MM.1S (cell line): ENCODE measurements at regions not wholly inside any gene's neighbourhood (a gene's known extent, or its start where the extent isn't known, plus 50 kb on each side); places are given as distances from the start of the nearest gene placed in this dataset.

Experiments used
- DNase-seq: peaks from one replicate; pipeline ENCODE4 v3.0.0-alpha.2; 2015
- H2AFZ ChIP-seq: fragments of 300-600 bp; sonication (generic); 2 replicates; pipeline ENCODE4 v1.6.0; 2016; ENCODE audit warnings: antibody characterized with exemption, low read length
- H3F3A ChIP-seq: fragments of 300-600 bp; sonication (generic); 2 replicates; pipeline ENCODE4 v1.6.1; 2016; ENCODE audit warnings: mild to moderate bottlenecking, antibody characterized with exemption, low read length, moderate library complexity, mixed read lengths; ENCODE audit not compliant: insufficient read depth
- H3K27ac ChIP-seq: fragments of 300-600 bp; sonication (generic); 2 replicates; pipeline ENCODE4 v1.5.1; 2016; ENCODE audit warnings: mild to moderate bottlenecking, low read length
- H3K27me3 ChIP-seq: fragments of 300-600 bp; sonication (generic); replicated peaks from 2 replicates; pipeline ENCODE4 v1.6.0; 2016; ENCODE audit warnings: low read length; ENCODE audit not compliant: insufficient read depth
- H3K36me3 ChIP-seq: fragments of 300-600 bp; sonication (generic); replicated peaks from 2 replicates; pipeline ENCODE4 v1.6.1; 2016; ENCODE audit warnings: mild to moderate bottlenecking, low read length, mixed read lengths; ENCODE audit not compliant: insufficient read depth
- H3K4me1 ChIP-seq: fragments of 300-600 bp; sonication (generic); 2 replicates; pipeline ENCODE4 v1.6.1; 2016; ENCODE audit warnings: low read length, mixed read lengths
- H3K4me2 ChIP-seq: fragments of 300-600 bp; sonication (generic); 2 replicates; pipeline ENCODE4 v1.6.0; 2016; ENCODE audit warnings: low read depth, low read length
- H3K4me3 ChIP-seq: fragments of 300-600 bp; sonication (generic); 2 replicates; pipeline ENCODE4 v1.5.1; 2016; ENCODE audit warnings: low read length, mixed read lengths
- H3K79me2 ChIP-seq: fragments of 300-600 bp; sonication (generic); 2 replicates; pipeline ENCODE4 v1.6.1; 2016; ENCODE audit warnings: mixed run types, low read length, mixed read lengths
- H3K9ac ChIP-seq: fragments of 300-600 bp; sonication (generic); 2 replicates; pipeline ENCODE4 v1.6.1; 2016; ENCODE audit warnings: low read length, mixed read lengths
- H3K9me2 ChIP-seq: fragments of 300-600 bp; sonication (generic); replicated peaks from 2 replicates; pipeline ENCODE4 v1.6.1; 2016; ENCODE audit warnings: mild to moderate bottlenecking, low read length, mixed read lengths; ENCODE audit not compliant: insufficient read depth
- H3K9me3 ChIP-seq: fragments of 300-600 bp; sonication (generic); replicated peaks from 2 replicates; pipeline ENCODE4 v1.6.1; 2016; ENCODE audit warnings: mild to moderate bottlenecking, low read length, mixed read lengths; ENCODE audit not compliant: insufficient read depth
- H4K20me1 ChIP-seq: fragments of 300-600 bp; sonication (generic); 2 replicates; pipeline ENCODE4 v1.6.1; 2016; ENCODE audit warnings: mild to moderate bottlenecking, low read length, moderate library complexity, mixed read lengths; ENCODE audit not compliant: insufficient read depth
- EZH2 ChIP-seq: fragments of 300-600 bp; sonication (generic); optimal IDR thresholded peaks from 2 replicates; pipeline ENCODE3; 2017; ENCODE audit warnings: low read depth, mild to moderate bottlenecking, antibody characterized with exemption, low read length, mixed read lengths
- EZH2phosphoT487 ChIP-seq: fragments of 300-600 bp; sonication (generic); IDR thresholded peaks from 2 replicates; pipeline ENCODE4 v1.6.1; 2018; ENCODE audit warnings: antibody characterized with exemption, low read length
- TF ChIP-seq, protein P1 (sequence below): fragments of 300-600 bp; sonication (generic); IDR thresholded peaks from 2 replicates; pipeline ENCODE4 v1.5.1; 2016; ENCODE audit warnings: antibody characterized with exemption, low read length, mixed read lengths

DNA sequence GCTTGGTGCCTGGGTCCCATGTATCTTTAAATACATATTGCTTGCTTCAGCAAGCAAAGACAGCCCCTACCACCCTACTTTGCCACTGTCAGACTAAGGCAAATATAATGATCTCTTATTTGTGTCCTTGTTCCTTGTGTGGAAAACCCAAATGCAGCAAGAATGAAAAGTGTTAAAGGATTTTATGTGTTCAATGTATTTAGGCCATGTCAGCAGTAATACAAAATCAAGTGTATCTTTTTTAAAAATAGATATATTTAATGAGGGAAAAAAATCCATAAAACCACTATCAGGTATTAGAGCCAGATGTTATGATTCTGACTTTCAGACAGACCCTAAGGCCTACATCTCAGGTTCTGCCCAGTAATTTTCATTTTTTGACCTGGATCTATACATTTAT lies 374.5 kb downstream of the SEC14L1 start:
- Histone ChIP-seq H3K9me3 (no peaks in the 10 kb centered on the region), H3K27me3 (no peaks in the 10 kb centered on the region), H3K27ac (no peak overlapping the region), H3K79me2 (no peaks in the 10 kb centered on the region), H4K20me1 (no peaks in the 10 kb centered on the region), H3F3A (no peaks in the 10 kb centered on the region), H3K4me2 (no peak overlapping the region), H3K9me2 (no peaks in the 10 kb centered on the region), H3K9ac (no peak overlapping the region), H3K36me3 (no peaks in the 10 kb centered on the region), H2AFZ (no peak overlapping the region), H3K4me1 (no peaks in the 10 kb centered on the region), H3K4me3 (no peak overlapping the region)
- DNase-seq = no peak
- no peak for TF ChIP-seq EZH2phosphoT487
- no peak for TF ChIP-seq EZH2
- TF ChIP-seq, protein P1, sequence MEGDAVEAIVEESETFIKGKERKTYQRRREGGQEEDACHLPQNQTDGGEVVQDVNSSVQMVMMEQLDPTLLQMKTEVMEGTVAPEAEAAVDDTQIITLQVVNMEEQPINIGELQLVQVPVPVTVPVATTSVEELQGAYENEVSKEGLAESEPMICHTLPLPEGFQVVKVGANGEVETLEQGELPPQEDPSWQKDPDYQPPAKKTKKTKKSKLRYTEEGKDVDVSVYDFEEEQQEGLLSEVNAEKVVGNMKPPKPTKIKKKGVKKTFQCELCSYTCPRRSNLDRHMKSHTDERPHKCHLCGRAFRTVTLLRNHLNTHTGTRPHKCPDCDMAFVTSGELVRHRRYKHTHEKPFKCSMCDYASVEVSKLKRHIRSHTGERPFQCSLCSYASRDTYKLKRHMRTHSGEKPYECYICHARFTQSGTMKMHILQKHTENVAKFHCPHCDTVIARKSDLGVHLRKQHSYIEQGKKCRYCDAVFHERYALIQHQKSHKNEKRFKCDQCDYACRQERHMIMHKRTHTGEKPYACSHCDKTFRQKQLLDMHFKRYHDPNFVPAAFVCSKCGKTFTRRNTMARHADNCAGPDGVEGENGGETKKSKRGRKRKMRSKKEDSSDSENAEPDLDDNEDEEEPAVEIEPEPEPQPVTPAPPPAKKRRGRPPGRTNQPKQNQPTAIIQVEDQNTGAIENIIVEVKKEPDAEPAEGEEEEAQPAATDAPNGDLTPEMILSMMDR = no peak

DNA sequence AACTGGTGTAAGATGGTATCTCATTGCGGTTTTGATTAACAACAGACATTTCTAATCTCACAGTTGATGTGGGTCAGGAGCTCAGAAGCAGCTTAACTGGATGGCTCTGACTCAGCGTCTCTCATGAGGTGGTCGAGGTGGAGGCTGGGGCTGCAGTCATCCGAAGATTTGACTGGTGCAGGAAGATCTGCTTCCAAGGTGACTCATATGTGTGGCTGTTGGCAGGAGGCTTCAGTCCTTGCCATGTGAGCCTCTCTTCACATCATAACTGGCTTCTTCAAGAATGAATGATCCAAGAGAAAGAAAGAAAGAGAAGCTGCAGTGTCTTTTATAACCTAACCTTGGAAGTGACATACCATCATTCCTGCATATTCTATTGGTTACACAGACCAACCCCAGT lies 376.1 kb downstream of the SEC14L1 start:
- H4K20me1 ChIP-seq = no peaks in the 10 kb centered on the region
- no peak overlapping the region for H3K9ac ChIP-seq
- H3K4me3 ChIP-seq = no peak overlapping the region
- no peaks in the 10 kb centered on the region for H3K79me2 ChIP-seq
- no peak overlapping the region for H3K27ac ChIP-seq
- no peaks in the 10 kb centered on the region for H3F3A ChIP-seq
- no peaks in the 10 kb centered on the region for H3K36me3 ChIP-seq
- H3K9me2 ChIP-seq = no peaks in the 10 kb centered on the region
- TF ChIP-seq EZH2 (no peak), EZH2phosphoT487 (no peak)
- H3K27me3 ChIP-seq = no peaks in the 10 kb centered on the region
- no peak overlapping the region for H2AFZ ChIP-seq
- H3K9me3 ChIP-seq = no peaks in the 10 kb centered on the region
- no peak for DNase-seq
- no peaks in the 10 kb centered on the region for H3K4me1 ChIP-seq
- H3K4me2 ChIP-seq = no peak overlapping the region

DNA sequence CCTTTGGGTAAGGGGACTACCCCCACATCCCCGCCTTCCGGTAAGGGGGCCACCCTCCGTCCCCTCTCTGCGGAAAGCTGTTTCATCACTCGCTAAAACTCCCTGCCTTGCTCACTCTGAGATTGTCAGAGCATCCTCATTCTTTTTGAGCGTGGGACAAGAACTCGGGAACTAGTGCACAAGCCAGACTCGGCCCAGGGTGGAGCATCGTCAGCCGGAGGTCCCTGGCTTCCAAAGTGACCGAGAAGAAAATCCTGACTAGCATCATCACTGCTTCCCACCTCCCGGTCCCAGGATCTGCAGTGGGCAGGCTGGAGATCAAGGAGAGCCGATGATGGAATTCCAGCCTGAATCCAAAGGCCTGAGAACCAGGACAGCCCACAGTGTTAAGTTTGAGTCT lies 380.3 kb downstream of the SEC14L1 start:
- H3K9me2 ChIP-seq = no peaks in the 10 kb centered on the region
- peaks cover 4% of the 10 kb centered on the region; the same call in 1 of the 2 replicates for H3K27me3 ChIP-seq
- no peaks in the 10 kb centered on the region for H3K79me2 ChIP-seq
- H3K4me3 ChIP-seq = no peak overlapping the region
- H3K9ac ChIP-seq = no peak overlapping the region
- no peaks in the 10 kb centered on the region for H3F3A ChIP-seq
- no peaks in the 10 kb centered on the region for H3K36me3 ChIP-seq
- H4K20me1 ChIP-seq = no peaks in the 10 kb centered on the region
- no peak overlapping the region for H3K27ac ChIP-seq
- TF ChIP-seq, protein P1 = no peak
- TF ChIP-seq EZH2 (no peak), EZH2phosphoT487 (no peak)
- no peak overlapping the region for H3K4me2 ChIP-seq
- DNase-seq = no peak
- H3K4me1 ChIP-seq = no peaks in the 10 kb centered on the region
- H2AFZ ChIP-seq = no peak overlapping the region
- no peaks in the 10 kb centered on the region for H3K9me3 ChIP-seq

DNA sequence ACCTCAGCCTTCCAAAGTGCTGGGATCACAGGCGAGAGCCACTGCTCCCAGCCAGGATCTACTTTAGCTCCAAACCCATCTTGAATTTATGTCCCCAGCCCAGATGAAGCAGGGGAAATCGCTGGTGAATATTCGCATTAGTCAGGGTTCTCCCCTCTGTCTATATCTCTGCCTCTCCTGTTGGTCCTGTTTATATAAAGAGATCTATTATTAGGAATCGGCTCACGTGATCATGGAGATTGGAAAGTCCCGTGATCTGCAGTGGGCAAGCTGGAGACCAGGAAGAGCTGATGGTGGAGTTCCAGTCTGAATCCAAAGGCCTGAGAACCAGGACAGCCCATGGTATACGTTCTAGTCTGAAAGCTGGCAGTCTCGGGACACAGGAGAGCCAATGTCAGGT lies 382.8 kb downstream of the SEC14L1 start:
- Histone ChIP-seq H4K20me1 (no peaks in the 10 kb centered on the region), H3K27me3 (peaks cover 28% of the 10 kb centered on the region), H3K4me3 (no peak overlapping the region), H3K27ac (no peak overlapping the region), H3K79me2 (no peaks in the 10 kb centered on the region), H3K9me2 (no peaks in the 10 kb centered on the region), H3F3A (no peaks in the 10 kb centered on the region), H3K9me3 (no peaks in the 10 kb centered on the region), H2AFZ (no peak overlapping the region), H3K4me1 (no peaks in the 10 kb centered on the region), H3K36me3 (no peaks in the 10 kb centered on the region), H3K9ac (no peak overlapping the region), H3K4me2 (no peak overlapping the region)
- DNase-seq = no peak
- TF ChIP-seq EZH2phosphoT487 (no peak), EZH2 (no peak)
- TF ChIP-seq, protein P1 = no peak
